GM23338 (cell line): ENCODE measurements at regions not wholly inside any gene's neighbourhood (a gene's known extent, or its start where the extent isn't known, plus 50 kb on each side); places are given as distances from the start of the nearest gene placed in this dataset.

Experiments
- ATAC-seq: fragments of 200-7000 bp; cut with Tn5 transposase; 3 replicates; pipeline ENCODE4 v1.9.1; 2020
- DNase-seq: peaks from one replicate; pipeline ENCODE4 v3.0.0-alpha.2; 2015; ENCODE audit warnings: low spot score
- H2AFZ ChIP-seq: fragments of 200-600 bp; sonication (generic); 2 replicates; pipeline ENCODE4 v1.8.0; 2016; ENCODE audit warnings: antibody characterized with exemption, mild to moderate bottlenecking, moderate library complexity
- H3F3A ChIP-seq: fragments of 200-600 bp; sonication (generic); replicated peaks from 2 replicates; pipeline ENCODE4 v1.8.0; 2017; ENCODE audit warnings: antibody characterized with exemption, mixed run types, low read depth
- H3K27ac ChIP-seq: fragments of 200-600 bp; sonication (generic); 2 replicates; pipeline ENCODE4 v1.6.1; 2016; ENCODE audit warnings: low read depth
- H3K27me3 ChIP-seq: fragments of 200-600 bp; sonication (generic); 2 replicates; pipeline ENCODE4 v1.8.0; 2016; ENCODE audit warnings: mild to moderate bottlenecking, mixed run types, moderate library complexity; ENCODE audit not compliant: insufficient read depth
- H3K36me3 ChIP-seq: fragments of 200-600 bp; sonication (generic); 2 replicates; pipeline ENCODE4 v1.8.0; 2016; ENCODE audit warnings: mild to moderate bottlenecking; ENCODE audit not compliant: insufficient read depth
- H3K4me1 ChIP-seq: fragments of 200-600 bp; sonication (generic); 2 replicates; pipeline ENCODE4 v1.8.0; 2016; ENCODE audit warnings: mild to moderate bottlenecking, moderate library complexity; ENCODE audit not compliant: insufficient read depth
- H3K4me2 ChIP-seq: fragments of 200-600 bp; sonication (generic); 2 replicates; pipeline ENCODE4 v1.7.1; 2017; ENCODE audit warnings: mixed run types
- H3K4me3 ChIP-seq: fragments of 200-600 bp; sonication (generic); 2 replicates; pipeline ENCODE4 v1.6.1; 2016; ENCODE audit warnings: mixed run types
- H3K79me2 ChIP-seq: fragments of 200-600 bp; sonication (generic); replicated peaks from 2 replicates; pipeline ENCODE4 v1.8.0; 2017; ENCODE audit warnings: mild to moderate bottlenecking; ENCODE audit not compliant: insufficient read depth
- H3K9me2 ChIP-seq: fragments of 200-600 bp; sonication (generic); 2 replicates; pipeline ENCODE4 v1.8.0; 2017; ENCODE audit not compliant: insufficient read depth
- H4K20me1 ChIP-seq: fragments of 200-600 bp; sonication (generic); replicated peaks from 2 replicates; pipeline ENCODE4 v1.8.0; 2017; ENCODE audit warnings: mild to moderate bottlenecking; ENCODE audit not compliant: insufficient read depth
- H3K27ac Mint-ChIP-seq: 2 replicates; pipeline ENCODE4 v1.8.0; 2020; ENCODE audit warnings: inconsistent platforms, mild to moderate bottlenecking, moderate library complexity, mixed read lengths
- H3K27me3 Mint-ChIP-seq: 3 replicates; pipeline ENCODE4 v1.8.0; 2022; ENCODE audit warnings: low read depth, mild to moderate bottlenecking, moderate library complexity, mixed read lengths, inconsistent platforms; ENCODE audit not compliant: insufficient read depth, poor library complexity
- H3K36me3 Mint-ChIP-seq: 3 replicates; pipeline ENCODE4 v1.8.0; 2021; ENCODE audit warnings: low read depth, mild to moderate bottlenecking, inconsistent platforms, moderate library complexity, mixed read lengths
- H3K4me1 Mint-ChIP-seq: 3 replicates; pipeline ENCODE4 v1.8.0; 2020; ENCODE audit warnings: mild to moderate bottlenecking, inconsistent platforms, mixed read lengths
- H3K4me3 Mint-ChIP-seq: 3 replicates; pipeline ENCODE4 v1.8.0; 2021; ENCODE audit warnings: moderate library complexity, mild to moderate bottlenecking, inconsistent platforms, mixed read lengths
- H3K9me3 Mint-ChIP-seq: 3 replicates; pipeline ENCODE4 v1.8.0; 2020; ENCODE audit warnings: moderate library complexity, mild to moderate bottlenecking, inconsistent platforms, mixed read lengths
- EZH2 ChIP-seq: fragments of 200-600 bp; sonication (generic); IDR thresholded peaks from one replicate; pipeline ENCODE4 v1.8.0; 2017; ENCODE audit warnings: antibody characterized with exemption, mild to moderate bottlenecking, low read depth; ENCODE audit not compliant: unreplicated experiment
- STAT1 ChIP-seq: IDR thresholded peaks from one replicate; pipeline ENCODE4 v1.6.1; 2016; ENCODE audit warnings: antibody characterized with exemption; ENCODE audit not compliant: unreplicated experiment
- ZNF114 ChIP-seq: fragments of 250-450 bp; sonication (Bioruptor Pico); IDR thresholded peaks from 2 replicates; pipeline ENCODE4 v1.5.0; 2020; ENCODE audit warnings: mild to moderate bottlenecking, moderate library complexity
- TF ChIP-seq, protein P1 (sequence below): IDR thresholded peaks from one replicate; pipeline ENCODE4 v1.6.1; 2018; ENCODE audit warnings: antibody characterized with exemption; ENCODE audit not compliant: unreplicated experiment
- TF ChIP-seq, protein P2 (sequence below), 2 experiments: fragments of 200-600 bp in 1 of 2; sonication (generic) in 1 of 2; conservative IDR thresholded peaks; 2 replicates each; pipeline versions ENCODE4 v1.5.1 to v1.6.1; 2016 to 2017; ENCODE audit warnings: antibody characterized with exemption in 2 of 2, low read depth in 2 of 2, mild to moderate bottlenecking in 2 of 2, moderate library complexity in 1 of 2

DNA sequence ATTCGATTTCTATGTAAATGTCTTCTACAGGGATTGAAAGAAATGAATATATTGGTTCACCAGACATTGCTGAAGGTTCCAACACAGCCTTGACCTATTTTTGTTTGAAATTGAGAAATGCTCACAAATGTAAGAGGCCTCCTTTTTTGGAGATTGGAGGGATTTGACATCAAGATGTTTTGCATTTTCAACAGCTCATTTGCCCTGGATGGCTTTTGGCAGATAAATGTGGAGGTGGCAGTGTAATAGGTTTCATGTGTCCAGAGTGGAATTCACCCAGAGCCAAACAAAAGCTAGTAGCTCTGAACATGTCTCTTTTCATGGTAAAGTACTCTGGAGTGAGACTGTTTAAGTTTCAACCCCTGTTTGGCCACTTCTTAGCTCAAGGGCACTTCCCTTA lies 77.3 kb downstream of the PALM2AKAP2 start (continued):
- TF ChIP-seq, protein P1, sequence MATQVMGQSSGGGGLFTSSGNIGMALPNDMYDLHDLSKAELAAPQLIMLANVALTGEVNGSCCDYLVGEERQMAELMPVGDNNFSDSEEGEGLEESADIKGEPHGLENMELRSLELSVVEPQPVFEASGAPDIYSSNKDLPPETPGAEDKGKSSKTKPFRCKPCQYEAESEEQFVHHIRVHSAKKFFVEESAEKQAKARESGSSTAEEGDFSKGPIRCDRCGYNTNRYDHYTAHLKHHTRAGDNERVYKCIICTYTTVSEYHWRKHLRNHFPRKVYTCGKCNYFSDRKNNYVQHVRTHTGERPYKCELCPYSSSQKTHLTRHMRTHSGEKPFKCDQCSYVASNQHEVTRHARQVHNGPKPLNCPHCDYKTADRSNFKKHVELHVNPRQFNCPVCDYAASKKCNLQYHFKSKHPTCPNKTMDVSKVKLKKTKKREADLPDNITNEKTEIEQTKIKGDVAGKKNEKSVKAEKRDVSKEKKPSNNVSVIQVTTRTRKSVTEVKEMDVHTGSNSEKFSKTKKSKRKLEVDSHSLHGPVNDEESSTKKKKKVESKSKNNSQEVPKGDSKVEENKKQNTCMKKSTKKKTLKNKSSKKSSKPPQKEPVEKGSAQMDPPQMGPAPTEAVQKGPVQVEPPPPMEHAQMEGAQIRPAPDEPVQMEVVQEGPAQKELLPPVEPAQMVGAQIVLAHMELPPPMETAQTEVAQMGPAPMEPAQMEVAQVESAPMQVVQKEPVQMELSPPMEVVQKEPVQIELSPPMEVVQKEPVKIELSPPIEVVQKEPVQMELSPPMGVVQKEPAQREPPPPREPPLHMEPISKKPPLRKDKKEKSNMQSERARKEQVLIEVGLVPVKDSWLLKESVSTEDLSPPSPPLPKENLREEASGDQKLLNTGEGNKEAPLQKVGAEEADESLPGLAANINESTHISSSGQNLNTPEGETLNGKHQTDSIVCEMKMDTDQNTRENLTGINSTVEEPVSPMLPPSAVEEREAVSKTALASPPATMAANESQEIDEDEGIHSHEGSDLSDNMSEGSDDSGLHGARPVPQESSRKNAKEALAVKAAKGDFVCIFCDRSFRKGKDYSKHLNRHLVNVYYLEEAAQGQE: no peak

DNA sequence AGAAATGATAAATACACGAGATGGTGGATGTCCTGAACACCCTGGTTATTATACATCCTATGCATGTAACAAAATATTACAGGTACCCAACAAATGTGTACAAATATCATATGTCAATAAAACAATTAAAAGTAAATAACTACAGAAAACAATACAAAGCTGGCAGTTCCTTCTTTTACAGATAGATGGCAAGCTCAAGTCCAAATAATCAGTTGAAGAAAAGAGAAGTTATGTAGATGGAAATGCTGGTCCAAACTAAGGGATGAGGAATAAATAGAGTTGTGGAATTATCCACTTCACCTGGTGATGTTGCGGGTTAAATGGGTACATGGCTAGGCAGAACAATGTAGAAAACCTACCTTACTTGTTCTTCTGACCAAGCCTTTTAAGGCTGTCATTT lies 79.4 kb downstream of the PALM2AKAP2 start:
- Histone ChIP-seq H3K4me3 (no peak overlapping the region), H3K9me2 (no peaks in the 10 kb centered on the region), H3K27ac (no peak overlapping the region), H3K27me3 (no peaks in the 10 kb centered on the region), H3K36me3 (no peaks in the 10 kb centered on the region), H3K4me1 (0 out of 2 replicates have a peak, but pooled peaks cover 6% of the 10 kb centered on the region), H3F3A (no peaks in the 10 kb centered on the region), H3K4me2 (no peak overlapping the region), H4K20me1 (no peaks in the 10 kb centered on the region), H2AFZ (no peak overlapping the region), H3K79me2 (no peaks in the 10 kb centered on the region)
- no peak for TF ChIP-seq ZNF114 (CRISPR knock-in tag)
- TF ChIP-seq, protein P2, sequence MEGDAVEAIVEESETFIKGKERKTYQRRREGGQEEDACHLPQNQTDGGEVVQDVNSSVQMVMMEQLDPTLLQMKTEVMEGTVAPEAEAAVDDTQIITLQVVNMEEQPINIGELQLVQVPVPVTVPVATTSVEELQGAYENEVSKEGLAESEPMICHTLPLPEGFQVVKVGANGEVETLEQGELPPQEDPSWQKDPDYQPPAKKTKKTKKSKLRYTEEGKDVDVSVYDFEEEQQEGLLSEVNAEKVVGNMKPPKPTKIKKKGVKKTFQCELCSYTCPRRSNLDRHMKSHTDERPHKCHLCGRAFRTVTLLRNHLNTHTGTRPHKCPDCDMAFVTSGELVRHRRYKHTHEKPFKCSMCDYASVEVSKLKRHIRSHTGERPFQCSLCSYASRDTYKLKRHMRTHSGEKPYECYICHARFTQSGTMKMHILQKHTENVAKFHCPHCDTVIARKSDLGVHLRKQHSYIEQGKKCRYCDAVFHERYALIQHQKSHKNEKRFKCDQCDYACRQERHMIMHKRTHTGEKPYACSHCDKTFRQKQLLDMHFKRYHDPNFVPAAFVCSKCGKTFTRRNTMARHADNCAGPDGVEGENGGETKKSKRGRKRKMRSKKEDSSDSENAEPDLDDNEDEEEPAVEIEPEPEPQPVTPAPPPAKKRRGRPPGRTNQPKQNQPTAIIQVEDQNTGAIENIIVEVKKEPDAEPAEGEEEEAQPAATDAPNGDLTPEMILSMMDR (conservative IDR thresholded peaks at IDR 0.05; ENCODE audit: low read depth in 2 of 2): peak in 1 of 2 experiments; percentile 44; a peak in 2 of 4 replicates
- DNase-seq: no peak
- no peak overlapping the region for H3K27ac Mint-ChIP-seq
- peaks cover 7% of the 10 kb centered on the region for H3K4me1 Mint-ChIP-seq
- no peaks in the 10 kb centered on the region for H3K9me3 Mint-ChIP-seq
- no peak for ATAC-seq
- H3K36me3 Mint-ChIP-seq: no peaks in the 10 kb centered on the region
- no peak overlapping the region for H3K4me3 Mint-ChIP-seq
- H3K27me3 Mint-ChIP-seq: no peaks in the 10 kb centered on the region

DNA sequence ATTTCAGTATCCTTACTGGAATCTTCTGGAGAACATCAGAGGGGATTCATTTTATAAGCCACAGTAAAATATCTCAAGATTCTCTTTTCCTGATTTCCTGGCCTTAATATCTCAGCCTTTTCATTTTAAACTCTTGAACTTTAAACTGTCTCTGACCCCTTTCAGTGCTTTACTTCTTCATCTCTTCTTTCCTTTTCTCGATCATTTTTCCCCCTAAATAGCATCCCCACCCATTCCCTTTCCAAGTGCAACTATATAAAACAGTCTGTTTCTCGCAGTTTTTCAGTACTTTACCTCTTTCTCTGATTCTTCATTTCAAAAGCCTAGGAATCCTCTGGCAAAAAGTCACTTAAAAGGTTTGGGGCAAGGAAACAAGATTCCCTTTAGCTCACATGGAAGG lies 80.5 kb downstream of the PALM2AKAP2 start:
- H3K4me3 ChIP-seq: no peak overlapping the region
- H3K27ac ChIP-seq: no peak overlapping the region
- H3K27ac Mint-ChIP-seq: no peak overlapping the region
- H3F3A ChIP-seq: no peaks in the 10 kb centered on the region
- H3K4me1 Mint-ChIP-seq: peaks cover 7% of the 10 kb centered on the region
- no peaks in the 10 kb centered on the region for H3K79me2 ChIP-seq
- H3K4me3 Mint-ChIP-seq: no peak overlapping the region
- H3K27me3 Mint-ChIP-seq: no peaks in the 10 kb centered on the region
- H3K36me3 ChIP-seq: no peaks in the 10 kb centered on the region
- ATAC-seq (no peak), DNase-seq (no peak)
- no peak overlapping the region for H2AFZ ChIP-seq
- no peak overlapping the region for H3K4me2 ChIP-seq
- no peaks in the 10 kb centered on the region for H3K36me3 Mint-ChIP-seq
- 0 out of 2 replicates have a peak, but pooled peaks cover 6% of the 10 kb centered on the region for H3K4me1 ChIP-seq
- H3K9me2 ChIP-seq: no peaks in the 10 kb centered on the region
- no peaks in the 10 kb centered on the region for H3K9me3 Mint-ChIP-seq
- no peaks in the 10 kb centered on the region for H4K20me1 ChIP-seq
- H3K27me3 ChIP-seq: no peaks in the 10 kb centered on the region
- TF ChIP-seq EZH2 (no peak), STAT1 (no peak)
- TF ChIP-seq, protein P1: no peak
